NCI-H2029 treated with DMSO at 0.1 percent for 48 hours (cell line): ENCODE measurements at regions not wholly inside any gene's neighbourhood (a gene's known extent, or its start where the extent isn't known, plus 50 kb on each side); places are given as distances from the start of the nearest gene placed in this dataset.

Experiments
- DNase-seq: peaks from one replicate; lab custom pipeline; 2025; lab: John Stamatoyannopoulos, UW

- no peak for DNase-seq
Measured at GRCh38 chr3:150069154-150069527, 98.4 kb upstream of the PFN2 start.

GRCh38 chr3:150068440-150069153 lies 97.9 kb upstream of the PFN2 start:
- DNase-seq = no peak

GRCh38 chr3:150067561-150067960 lies 96.9 kb upstream of the PFN2 start:
- DNase-seq = no peak

- no peak for DNase-seq
Measured at GRCh38 chr3:150064971-150065370, 94.3 kb upstream of the PFN2 start.

GRCh38 chr3:150063237-150063636 lies 92.5 kb upstream of the PFN2 start:
- DNase-seq = no peak

- no peak for DNase-seq
Measured at GRCh38 chr3:150062492-150062891, 91.8 kb upstream of the PFN2 start.

GRCh38 chr3:150061288-150062024 lies 90.8 kb upstream of the PFN2 start:
- no peak for DNase-seq

- DNase-seq = peak; percentile 65
Measured at GRCh38 chr3:150059729-150060128, 89.0 kb upstream of the PFN2 start.

GRCh38 chr3:150059241-150059640 lies 88.5 kb upstream of the PFN2 start:
- DNase-seq = no peak

GRCh38 chr3:150057227-150057626 lies 86.5 kb upstream of the PFN2 start:
- no peak for DNase-seq

- DNase-seq = no peak
Measured at GRCh38 chr3:150055332-150055731, 84.6 kb upstream of the PFN2 start.

GRCh38 chr3:150054635-150055034 lies 83.9 kb upstream of the PFN2 start:
- no peak for DNase-seq

- DNase-seq = no peak
Measured at GRCh38 chr3:150050510-150050909, 79.8 kb upstream of the PFN2 start.

- no peak for DNase-seq
Measured at GRCh38 chr3:150049317-150049716, 78.6 kb upstream of the PFN2 start.

- DNase-seq = no peak
Measured at GRCh38 chr3:150041877-150042276, 71.2 kb upstream of the PFN2 start.

- no peak for DNase-seq
Measured at GRCh38 chr3:150040097-150040496, 69.4 kb upstream of the PFN2 start.

GRCh38 chr3:150038830-150039229 lies 68.1 kb upstream of the PFN2 start:
- peak; percentile 55 for DNase-seq

GRCh38 chr3:150036780-150037179 lies 66.1 kb upstream of the PFN2 start:
- DNase-seq = no peak

GRCh38 chr3:150035910-150036612 lies 65.4 kb upstream of the PFN2 start:
- DNase-seq = no peak

- DNase-seq = no peak
Measured at GRCh38 chr3:150035301-150035779, 64.6 kb upstream of the PFN2 start.

GRCh38 chr3:150033721-150034120 lies 63.0 kb upstream of the PFN2 start:
- no peak for DNase-seq

- no peak for DNase-seq
Measured at GRCh38 chr3:150030841-150031240, 60.1 kb upstream of the PFN2 start.

- DNase-seq = no peak
Measured at GRCh38 chr3:150023239-150023636, 52.5 kb upstream of the PFN2 start.
